GM12873 (cell line): ENCODE measurements at regions not wholly inside any gene's neighbourhood (a gene's known extent, or its start where the extent isn't known, plus 50 kb on each side); places are given as distances from the start of the nearest gene placed in this dataset.

Source experiments
- CTCF ChIP-seq: IDR thresholded peaks from 2 replicates; pipeline ENCODE4 v1.5.1; 2012; ENCODE audit warnings: low read depth, mild to moderate bottlenecking, moderate library complexity, low read length, control low read depth; ENCODE audit not compliant: insufficient read depth; ENCODE audit errors: missing control alignments

GRCh38 chr9:113796646-113797426, 79.3 kb upstream of the ZNF618 start:
- no peak for TF ChIP-seq CTCF

DNA sequence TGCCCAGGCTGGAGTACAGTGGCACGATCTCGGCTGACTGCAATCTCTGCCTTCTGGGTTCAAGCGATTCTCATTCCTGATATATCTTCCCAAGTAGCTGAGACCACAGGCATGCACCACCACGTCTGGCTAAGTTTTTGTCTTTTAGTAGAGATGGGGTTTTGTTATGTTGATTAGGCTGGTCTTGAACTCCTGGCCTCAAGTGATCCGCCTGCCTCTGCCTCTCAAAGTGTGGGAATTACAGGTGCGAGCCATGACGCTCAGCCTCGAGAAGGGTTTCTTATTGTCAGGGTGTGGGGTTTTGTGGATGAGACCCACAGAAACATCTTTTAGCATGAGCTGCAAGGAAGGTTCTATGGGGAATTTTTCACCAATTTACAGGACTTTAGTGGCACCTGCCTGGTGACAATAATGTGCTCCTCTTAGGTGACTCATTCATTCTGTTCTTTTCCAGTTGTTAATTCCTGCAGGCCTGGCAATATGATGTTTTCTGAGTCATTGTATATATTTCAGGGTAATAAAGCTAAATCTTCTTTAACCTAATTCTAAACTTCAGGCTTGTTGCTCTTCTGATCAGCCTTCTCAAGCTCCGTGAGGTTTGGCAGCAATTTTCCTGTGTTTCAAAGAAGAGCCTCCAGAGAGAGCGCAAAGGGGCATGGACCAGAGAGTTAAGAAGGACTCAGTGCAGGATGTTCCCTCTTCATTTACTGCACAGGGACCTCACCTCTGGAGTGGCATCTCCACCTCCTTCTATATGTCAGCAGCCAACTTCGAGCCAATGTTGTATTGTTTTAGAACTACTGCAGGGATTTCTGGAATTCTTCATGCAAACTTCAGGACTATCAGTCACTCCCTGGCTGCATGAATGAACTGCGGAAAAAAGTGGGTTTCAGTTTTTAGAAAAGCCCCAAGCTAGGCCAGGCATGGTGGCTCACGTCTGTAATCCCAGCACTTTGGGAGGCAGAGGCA, 77.8 kb upstream of the ZNF618 start:
- TF ChIP-seq CTCF, result no peak

DNA sequence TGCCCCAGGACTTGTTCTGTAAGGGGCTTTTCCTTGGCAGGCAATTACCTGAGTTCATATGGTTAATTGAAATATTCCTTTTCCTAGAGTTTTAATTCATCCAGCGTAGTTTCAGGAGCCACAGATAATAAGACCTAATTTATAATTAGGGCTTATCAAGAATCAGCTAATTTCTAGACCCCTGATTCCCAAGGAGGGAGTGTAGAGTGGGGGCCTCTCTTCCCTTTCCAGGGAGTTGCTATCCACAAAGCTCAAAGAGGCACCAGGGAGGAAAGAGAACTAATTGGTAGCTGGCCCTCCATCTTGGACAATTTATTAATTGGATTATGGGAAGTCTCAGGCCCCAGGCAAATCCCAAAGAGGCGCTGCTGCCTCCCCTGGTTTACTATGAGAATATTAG, 75.8 kb upstream of the ZNF618 start:
- no peak for TF ChIP-seq CTCF

- no peak for TF ChIP-seq CTCF
These were observed 72.1 kb upstream of the ZNF618 start for GRCh38 chr9:113803811-113804589.

DNA sequence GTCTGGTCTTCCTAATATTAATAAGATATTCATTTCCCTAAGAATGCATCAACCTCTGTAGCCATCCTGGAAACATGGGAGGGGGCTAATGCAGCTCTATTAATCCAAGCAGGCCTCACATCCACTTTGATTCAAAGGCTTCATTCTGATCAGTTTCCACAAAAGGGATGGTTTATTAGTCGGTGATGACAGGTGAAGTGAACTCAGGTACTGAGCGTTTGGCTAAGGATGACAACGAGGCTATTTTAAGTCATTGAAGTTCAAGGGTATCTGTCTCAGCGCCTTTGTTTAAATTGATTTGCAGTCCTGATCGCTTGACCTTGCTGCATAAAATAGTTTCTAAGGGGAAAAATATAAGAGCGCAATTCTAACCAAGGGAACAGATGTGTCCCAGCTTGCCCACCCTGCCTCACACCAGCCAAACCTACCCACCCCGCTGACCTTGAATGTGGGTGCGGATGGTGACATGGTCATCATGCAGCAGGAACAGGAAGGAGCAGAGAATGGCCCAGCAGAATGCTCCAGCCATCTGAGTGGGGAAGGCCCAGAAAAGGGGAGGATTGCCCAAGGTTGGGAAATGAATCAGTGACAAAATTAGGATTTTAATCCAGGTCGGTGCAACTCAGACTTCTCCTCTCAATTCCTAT, 70.5 kb upstream of the ZNF618 start:
- no peak for TF ChIP-seq CTCF

DNA sequence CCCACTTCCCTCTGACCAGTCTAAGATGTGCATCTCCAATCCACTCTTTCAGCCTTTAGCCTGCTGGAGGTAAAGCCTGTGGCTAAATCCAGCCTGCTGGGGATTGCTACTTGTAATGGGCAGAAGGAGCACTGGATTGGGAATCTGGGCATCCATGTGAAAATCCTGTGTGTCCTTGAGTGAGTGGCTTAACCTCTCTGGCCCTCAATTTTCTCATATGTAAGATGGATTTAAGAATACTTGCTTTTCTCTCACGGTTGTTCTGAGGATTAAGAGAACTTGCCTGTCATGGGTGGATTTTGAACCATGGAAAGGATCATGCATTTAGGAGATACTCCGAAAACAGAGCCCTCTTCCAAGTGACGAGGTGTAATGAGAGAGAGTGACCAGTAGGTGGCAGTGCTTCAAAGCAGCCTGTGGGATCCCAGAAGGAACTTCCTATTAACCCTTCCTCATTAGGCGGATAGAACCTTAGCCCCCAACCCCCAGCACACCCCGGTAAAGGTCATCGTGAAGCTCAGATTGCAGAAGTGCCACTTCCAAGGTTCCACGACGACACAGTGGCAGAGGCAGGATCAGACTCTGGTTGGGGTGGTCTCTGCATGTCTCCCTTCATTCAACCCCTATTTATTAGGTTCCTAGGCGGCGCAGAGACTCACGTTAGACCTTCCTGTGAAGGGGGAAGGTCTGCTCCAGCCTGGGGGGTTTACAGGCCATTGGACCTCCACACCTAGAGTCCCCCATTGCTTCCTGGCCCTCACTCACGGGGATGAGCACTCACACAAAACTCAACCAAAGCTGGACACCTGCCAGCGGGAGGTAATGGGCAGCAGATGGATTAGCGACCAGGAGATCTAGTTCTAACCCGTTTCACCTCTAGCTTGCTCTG, 68.7 kb upstream of the ZNF618 start:
- TF ChIP-seq CTCF, result peak; percentile 94
